D341Med (cell line): ENCODE measurements at regions not wholly inside any gene's neighbourhood (a gene's known extent, or its start where the extent isn't known, plus 50 kb on each side); places are given as distances from the start of the nearest gene placed in this dataset.

Experiments used
- DNase-seq: peaks from one replicate; pipeline ENCODE4 v3.0.0; 2012; ENCODE audit warnings: low spot score

DNA sequence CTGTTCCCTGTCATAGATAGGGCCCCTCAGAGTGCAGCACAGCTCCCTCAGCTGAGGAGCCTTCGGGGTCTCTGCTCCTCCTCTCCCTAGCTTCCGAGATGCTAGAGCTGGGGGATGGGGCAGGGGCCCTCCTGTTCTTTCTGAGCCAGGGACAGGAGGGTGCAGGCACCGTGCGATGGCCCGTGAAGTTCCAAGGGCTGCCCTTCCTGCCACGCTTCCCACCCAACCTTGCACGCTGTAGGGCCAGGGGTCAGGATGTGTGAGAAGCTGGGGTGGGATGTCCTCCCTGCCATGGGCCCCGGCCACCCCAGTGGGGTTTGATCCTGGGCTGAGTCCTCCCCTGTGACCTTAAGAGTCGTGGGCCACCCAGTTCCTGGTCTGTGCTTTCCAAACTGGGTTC is 240.7 kb upstream of the C1orf174 start:
- DNase-seq: no peak

DNA sequence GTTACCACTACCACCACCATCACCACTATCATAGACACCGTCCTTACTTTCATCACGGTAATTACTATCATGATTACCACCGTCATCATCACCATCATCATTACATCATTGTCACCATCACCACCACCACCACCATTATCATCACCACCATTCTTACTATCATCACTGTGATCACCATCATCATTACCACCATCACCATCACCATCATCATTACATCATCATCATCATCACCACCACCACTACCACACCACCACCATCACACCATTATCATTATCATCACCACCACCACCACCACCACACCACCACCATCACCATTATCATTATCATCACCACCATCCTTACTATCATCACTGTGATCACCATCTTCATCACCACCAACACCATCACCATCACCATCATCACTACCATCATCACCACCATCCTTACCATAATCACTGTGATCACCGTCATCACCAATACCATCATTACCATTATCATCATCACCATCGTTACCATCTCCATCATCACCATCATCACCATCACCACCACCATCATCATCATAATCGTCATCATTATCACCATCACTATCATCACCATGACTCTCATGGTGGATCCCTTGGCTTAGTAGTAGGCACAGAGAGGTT is 244.4 kb upstream of the C1orf174 start:
- no peak for DNase-seq

DNA sequence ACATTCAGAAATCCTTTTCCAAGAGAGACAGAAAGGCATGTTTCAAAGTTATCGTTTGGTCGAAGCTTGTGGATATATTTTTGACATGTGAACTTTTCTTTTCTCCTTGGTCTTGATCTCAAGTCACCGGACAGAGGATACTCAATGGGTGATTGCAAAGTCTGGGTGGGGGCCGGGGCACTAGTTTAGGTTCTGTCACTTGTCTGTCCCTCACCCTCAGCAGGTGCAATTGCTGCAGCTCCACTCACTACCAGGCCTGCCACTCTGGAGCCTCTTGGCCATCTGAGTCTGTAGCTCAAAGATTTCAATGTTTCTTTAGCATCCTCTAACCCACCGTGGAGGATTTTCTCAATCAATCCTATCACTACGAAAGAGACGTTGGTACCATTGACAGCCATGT is 246.0 kb upstream of the C1orf174 start:
- DNase-seq: no peak

GRCh38 chr1:4146614-4147013 is 246.5 kb upstream of the C1orf174 start:
- no peak for DNase-seq

DNA sequence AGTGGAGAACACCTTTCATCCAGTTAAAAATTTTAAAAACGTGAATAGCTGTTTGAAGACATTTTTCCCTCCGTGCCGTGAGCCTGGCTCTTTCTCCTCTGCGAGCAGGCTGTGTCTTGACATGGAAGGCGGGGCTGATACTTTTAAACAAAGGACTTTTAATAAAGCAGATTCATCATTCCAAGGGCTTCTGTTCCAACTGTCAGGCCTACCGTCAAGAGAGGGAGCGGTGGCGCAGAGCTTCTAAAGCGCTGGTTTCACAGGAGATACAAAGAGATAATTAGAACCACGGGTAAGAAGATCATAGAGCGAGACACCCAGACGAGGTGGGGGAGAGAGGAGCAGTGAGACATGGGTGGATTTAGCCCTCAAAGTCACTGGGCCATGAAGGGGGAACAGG is 247.4 kb upstream of the C1orf174 start:
- DNase-seq: no peak

DNA sequence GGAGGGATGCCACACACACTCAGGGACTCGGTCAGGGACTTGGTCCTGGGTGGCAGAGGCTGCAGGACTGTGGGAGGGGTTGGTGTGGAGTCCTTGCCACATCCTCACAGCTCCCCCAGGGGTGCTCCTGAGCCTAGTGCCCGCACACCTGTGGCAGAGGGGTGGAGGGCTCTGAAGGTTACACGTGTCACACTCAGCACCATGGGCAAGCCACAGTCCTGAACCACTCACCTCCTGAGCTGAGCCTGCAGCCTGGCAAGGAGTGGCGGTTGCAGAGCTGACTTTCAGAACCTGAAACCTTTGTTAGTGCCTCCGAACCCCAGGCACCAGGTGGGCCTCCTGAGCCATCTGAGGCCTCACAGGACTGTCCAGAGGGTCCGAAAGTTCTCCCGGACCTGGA is 249.2 kb upstream of the C1orf174 start:
- no peak for DNase-seq

- no peak for DNase-seq
These were observed 249.8 kb upstream of the C1orf174 start for GRCh38 chr1:4149831-4150230.

- no peak for DNase-seq
These were observed 250.2 kb upstream of the C1orf174 start for GRCh38 chr1:4150262-4150661.

- DNase-seq: no peak
These were observed 252.2 kb upstream of the C1orf174 start for GRCh38 chr1:4152266-4152665.

DNA sequence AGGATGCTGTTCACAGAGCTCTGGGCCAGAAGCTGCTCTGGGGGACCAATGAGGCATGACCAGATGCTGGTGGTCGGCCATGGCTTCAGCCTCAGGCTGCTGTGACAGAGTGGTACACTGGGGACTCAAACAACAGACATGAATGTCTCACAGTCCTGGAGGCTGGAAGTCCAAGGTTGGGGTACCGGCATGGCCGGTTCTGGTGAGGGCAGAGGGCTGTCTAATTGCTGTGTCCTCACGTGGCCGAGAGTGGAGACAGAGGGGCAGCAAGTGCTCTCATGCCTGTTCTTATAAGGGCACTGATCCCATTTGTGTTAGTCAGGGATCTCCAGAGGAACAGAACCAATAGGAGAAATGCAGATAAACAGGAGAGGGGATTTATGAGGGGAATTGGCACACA is 253.5 kb upstream of the C1orf174 start:
- DNase-seq: no peak

- no peak for DNase-seq
These were observed 256.3 kb upstream of the C1orf174 start for GRCh38 chr1:4156241-4156973.

DNA sequence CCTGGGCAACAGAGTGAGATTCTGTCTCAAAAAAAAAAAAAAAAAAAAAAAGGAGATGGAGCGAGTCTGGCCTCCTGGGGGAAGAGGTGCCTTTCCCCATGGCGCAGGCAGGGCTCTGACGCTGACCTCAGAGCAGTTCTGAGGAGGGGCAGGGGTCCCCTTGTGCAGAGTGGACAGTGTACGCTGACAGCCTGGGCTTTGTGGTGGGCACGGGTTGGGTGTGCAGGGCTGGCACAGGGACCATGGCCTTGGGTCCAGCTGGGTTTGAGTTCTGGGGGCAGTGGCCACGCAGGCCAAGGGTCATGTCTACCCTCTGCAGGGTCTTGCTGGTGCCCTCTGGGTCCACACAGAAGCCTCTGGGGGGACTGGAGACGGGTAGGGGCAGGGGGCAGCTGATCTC is 260.1 kb upstream of the C1orf174 start:
- no peak for DNase-seq

DNA sequence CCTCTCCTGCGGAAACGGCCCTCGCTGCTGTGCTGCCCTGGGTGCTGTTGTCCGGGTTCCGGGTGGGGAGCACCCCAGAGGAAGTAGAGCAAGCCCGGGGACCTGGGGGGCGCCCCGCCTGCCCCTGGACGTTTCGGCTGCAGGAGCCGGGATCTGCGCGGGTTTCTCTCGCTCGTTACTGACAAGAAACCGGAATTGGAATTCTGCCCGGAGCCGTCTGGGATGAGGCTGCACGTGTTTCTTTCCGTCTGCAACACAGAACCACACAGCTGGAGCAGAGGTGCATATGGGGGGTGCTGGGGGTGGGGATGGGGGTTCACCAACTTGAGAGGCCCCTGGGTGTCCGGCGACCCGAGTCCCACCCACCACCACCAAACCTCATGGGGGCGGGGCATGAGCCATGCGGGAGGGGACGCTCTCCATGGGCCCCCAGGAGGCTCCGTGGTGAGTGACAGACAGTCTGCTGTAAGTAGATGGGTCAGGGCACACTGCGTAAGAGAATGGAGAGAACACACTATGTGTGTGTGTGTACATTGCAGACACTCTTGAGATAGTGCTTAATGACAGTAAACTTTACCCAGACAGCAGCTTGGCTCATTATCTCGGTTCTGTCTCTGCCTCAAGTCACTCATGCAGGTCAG is 261.4 kb upstream of the C1orf174 start:
- DNase-seq: no peak

DNA sequence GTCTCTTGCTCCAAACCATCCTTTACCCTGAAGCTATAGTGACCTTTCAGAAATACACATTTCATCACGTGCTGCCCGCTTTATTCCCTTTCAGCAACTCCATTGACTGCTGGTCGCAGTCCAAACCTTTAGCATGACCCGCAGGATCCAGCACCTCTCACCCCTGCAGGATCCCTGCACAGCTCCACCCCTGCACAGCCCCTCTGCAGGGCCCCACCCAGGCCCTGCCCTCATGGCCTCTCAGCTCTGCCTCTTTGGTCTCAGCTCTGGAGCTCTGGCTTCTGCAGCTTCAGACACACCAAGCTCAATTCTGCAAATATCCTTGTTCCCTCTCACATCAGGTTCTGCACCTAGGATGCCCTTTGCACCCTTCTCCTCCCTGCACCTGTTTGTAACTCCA is 264.9 kb upstream of the C1orf174 start:
- no peak for DNase-seq

DNA sequence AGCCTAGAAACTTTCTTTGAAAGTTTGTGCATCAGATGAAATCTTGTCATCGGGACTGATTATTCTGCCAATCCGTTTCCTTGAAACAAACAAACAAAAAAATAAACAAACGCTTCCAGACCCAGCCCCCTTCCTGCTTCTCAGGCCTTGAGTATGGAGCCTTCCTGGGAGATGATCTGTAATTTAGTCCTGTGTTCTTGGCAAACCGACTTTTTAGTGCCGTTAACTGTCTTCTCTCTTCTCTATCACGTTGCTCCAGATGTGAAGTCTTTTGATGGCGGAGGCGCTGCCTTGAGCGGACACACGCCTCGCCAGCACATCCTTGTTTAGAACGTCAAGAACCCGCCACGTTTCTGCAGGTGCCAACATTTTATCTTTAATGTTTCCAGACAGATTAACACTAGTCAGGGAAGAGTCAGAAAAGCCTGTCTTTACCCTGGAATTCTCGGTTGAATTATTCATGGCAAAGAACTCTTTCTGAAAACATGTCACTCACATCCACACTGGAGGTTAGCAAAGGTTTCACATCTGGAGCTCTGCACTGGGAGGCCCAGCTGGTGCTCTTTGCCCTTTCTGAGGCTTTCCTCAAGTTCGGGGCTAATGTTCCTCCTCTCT is 265.7 kb upstream of the C1orf174 start:
- DNase-seq: no peak

GRCh38 chr1:4166713-4167112 is 266.6 kb upstream of the C1orf174 start:
- DNase-seq: no peak

DNA sequence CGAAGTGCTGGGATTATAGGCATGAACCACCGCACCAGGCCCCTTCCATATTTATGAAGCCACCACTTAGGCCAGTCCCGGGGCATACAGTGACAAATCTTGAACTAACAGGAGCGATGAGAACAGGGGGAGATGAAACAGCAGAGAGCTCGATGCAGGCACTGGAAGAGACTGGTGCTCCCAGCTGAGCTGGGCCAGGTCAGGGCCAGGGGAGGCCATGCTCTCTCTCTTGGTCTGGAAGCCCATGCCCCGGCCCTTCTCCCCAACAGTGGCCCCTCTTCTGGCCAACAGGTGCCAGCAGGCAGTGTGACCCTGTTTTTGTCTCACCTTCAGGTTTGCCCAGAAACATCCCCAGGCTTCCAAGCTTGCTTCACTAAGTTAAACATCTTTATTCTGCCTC is 269.9 kb upstream of the C1orf174 start:
- DNase-seq: peak; percentile 8

DNA sequence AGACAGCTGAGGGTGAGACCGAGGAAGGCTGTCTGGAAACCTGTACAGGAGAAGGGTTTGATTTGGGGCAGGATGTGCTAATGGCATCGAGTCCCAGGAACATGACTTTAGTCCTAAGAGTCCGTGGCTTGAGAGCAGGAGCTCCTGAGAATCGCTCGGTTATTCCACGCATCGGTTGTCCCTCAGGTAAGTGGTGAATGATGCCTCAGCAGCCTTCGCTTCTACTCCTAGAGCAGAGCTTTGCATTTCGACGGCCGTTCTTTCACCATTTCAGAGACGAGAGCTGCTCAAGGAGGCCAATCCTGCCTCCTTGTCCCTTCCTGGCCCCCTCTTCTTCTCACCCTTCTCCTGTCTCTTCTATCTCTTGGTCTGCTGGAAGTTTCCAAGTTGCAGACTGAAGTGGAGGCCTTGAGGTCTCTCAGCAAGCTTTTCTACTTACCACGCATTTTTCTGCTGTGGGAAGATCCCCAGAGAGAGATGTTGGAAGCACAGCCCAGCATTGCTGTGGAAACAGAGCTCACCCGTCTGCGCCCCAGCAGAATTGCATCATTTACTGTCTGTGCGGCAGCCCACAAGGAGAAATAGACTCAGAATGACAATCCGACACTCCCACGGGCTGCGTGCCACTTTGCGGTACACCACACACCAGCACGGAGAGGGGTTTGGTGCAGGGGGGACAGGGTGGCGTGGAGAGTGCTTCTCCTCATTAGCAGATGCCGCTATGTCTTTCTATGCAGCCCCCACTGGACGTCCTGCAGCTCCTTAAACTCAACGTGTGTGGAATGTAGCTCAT is 270.7 kb upstream of the C1orf174 start:
- no peak for DNase-seq

GRCh38 chr1:4171480-4172450 is 271.7 kb upstream of the C1orf174 start:
- peak; percentile 8 for DNase-seq

GRCh38 chr1:4172644-4173599 is 272.9 kb upstream of the C1orf174 start:
- DNase-seq: peak; percentile 40
